NT2/D1 (cell line): ENCODE measurements at regions not wholly inside any gene's neighbourhood (a gene's known extent, or its start where the extent isn't known, plus 50 kb on each side); places are given as distances from the start of the nearest gene placed in this dataset.

Source experiments
- SUZ12 ChIP-seq: IDR thresholded peaks from 2 replicates; pipeline ENCODE4 v1.6.1; 2011; ENCODE audit not compliant: insufficient read length, insufficient read depth; ENCODE audit errors: extremely low read depth
- YY1 ChIP-seq: IDR thresholded peaks from 2 replicates; pipeline ENCODE4 v1.6.1; 2011; ENCODE audit not compliant: insufficient read length, insufficient read depth
- ZNF274 ChIP-seq: IDR thresholded peaks from 2 replicates; pipeline ENCODE4 v1.6.1; 2011; ENCODE audit warnings: mild to moderate bottlenecking, low read depth, low read length

DNA sequence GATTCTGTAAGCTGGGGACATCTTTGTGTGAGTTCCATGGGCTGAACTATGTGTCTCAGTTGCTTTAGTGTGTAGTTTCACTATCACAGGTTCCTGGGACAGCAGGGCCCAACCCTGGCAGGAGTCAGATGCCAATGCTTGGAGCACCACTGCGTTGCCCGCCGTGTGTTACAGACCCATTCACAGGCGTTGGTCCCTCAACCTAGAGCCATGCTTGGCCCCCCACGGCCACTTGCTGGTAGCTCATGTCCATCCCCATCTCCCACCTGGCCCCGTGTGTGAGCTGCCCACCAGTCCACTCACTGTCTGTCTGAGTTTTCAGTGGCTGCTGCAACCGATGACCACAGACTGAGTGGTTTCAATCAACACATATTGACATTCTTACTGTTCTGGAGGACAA is 546.9 kb downstream of the TCERG1L start:
- no peak for TF ChIP-seq YY1
- no peak for TF ChIP-seq SUZ12
- no peak for TF ChIP-seq ZNF274
